ENCODE measurements at regions not wholly inside any gene's neighbourhood (a gene's known extent, or its start where the extent isn't known, plus 50 kb on each side); places are given as distances from the start of the nearest gene placed in this dataset.
"Not testable (repeated sequence)": the region's sequence is repeated elsewhere in the genome, so short reads cannot be mapped to it uniquely, and the experiment has no call there.

DNA sequence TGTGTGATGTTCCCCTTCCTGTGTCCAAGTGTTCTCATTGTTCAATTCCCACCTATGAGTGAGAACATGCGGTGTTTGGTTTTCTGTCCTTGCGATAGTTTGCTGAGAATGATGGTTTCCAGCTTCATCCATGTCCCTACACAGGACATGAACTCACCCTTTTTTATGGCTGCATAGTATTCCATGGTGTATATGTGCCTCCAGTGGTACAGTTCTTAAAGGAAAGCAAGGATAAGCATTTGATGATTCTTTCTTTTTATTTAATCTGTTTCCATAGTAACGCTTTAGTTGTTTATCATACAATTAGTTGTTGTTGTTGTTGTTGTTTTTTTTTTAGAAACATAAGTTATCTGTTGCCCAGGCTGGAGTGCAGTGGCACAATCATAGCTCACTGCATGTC, 133.1 kb downstream of the TSEN15 start:
- DNase-seq, result not testable (repeated sequence)

DNA sequence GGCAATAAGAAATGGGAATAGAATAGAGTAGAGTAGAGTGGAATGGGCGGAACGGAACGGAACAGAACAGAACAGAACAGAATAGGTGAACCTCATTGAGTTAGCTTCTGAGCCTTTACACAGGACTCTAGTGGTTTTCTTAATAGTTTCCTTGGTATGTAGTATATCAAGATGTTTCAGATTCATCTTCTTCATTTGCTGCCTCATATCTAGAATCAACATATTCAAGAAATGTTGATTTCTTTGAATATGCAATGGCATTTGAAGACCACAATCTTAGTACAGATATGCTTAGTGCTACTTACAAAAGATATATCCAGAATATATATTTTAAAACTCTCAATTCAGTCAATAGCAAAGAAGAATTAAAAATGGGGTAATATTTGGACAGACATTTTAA, 133.8 kb downstream of the TSEN15 start:
- no peak for DNase-seq

DNA sequence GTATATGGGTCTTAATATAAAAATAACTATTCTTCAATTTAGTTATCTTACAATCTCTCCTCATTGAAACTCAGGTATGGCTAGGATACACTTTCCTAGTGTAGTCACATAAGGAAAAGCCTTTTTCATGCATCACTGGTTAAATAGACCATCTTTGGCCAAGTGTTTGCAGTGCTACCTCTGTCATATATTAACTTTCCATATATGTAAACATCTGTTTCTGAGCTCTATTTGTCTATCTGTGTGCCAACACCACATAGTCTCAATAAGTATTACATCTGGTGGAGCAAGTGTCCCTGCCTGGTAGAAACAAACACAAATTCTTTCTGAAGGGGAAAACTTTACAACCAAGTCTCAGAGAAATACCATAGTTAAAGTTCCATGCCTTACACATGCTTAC, 134.6 kb downstream of the TSEN15 start:
- no peak for DNase-seq

- no peak for DNase-seq
These were observed 135.6 kb downstream of the TSEN15 start for GRCh38 chr1:184187097-184187496.

GRCh38 chr1:184188037-184188436, 136.5 kb downstream of the TSEN15 start:
- DNase-seq, result no peak

- no peak for DNase-seq
These were observed 137.8 kb downstream of the TSEN15 start for GRCh38 chr1:184189361-184189760.

GRCh38 chr1:184190616-184191015, 139.1 kb downstream of the TSEN15 start:
- no peak for DNase-seq

GRCh38 chr1:184191181-184191621, 139.7 kb downstream of the TSEN15 start:
- DNase-seq, result no peak

DNA sequence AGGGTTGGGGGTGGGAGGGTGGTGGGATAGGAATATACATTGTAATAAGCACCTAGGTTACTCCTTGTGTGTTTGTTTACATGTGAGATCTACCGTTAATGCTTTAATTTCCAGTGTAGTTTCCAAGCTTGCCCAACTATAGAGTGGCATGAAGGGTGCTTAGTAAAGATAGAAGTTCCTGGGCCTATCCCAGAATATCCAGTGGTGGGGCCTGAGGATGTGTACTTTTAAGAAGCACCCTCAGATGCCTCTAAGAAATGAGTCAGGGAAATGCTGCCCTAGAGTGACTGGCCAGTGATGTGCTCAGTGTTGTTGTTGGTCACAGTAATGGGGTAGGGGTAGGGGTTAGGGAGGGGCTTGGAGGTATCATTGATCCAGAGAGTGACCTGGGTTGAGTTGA, 141.3 kb downstream of the TSEN15 start:
- no peak for DNase-seq

DNA sequence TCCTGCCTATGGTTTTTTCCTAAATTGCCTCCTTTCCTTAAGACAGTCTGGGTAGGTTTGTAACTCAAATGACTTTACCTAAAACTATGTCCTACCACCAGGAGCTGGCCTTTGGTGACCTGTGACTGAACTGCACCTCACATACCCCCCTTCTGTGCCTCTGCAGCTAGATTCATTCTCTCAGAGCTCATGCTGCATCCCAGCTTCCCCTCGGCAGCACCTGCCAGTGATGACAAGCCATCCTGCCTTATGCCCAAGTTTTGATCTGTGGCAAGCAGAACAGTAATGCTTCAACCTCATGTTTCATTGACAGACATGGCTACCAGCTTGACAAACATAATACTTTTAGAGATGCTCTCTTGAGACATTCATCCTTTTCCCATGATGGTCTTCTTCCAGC, 141.9 kb downstream of the TSEN15 start:
- no peak for DNase-seq

DNA sequence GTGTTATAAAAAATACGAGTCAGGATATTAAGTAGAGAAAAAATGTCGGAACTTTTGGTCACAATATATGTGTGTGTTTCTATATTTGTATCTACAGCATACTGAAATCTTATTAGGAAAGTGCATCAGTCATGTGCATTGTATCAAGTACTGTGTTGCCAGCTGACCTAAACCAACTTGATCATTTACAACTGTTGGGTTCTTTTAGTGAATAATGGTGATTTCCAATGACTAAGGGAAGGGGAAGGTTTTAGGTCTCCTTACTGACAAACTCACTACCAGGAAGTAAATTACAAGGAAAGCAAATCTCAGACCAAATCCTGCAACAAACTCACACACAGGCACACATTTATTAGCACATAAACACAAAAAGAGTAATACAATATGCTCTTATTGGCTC, 142.7 kb downstream of the TSEN15 start:
- DNase-seq, result no peak

DNA sequence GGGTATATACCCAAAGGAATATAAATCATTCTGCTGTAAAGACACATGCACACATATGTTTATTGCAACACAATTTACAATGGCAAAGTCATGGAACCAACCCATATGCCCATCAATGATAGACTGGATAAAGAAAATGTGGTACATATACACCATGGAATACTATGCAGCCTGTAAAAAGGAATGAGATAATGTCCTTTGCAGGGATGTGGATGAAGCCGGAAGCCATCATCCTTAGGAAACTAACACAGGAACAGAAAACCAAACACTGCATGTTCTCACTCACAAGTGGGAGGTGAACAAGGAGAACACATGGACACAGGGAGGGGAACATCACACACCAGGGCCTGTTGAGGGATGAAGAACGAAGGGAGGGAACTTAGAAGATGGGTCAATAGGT, 144.2 kb downstream of the TSEN15 start:
- DNase-seq, result not testable (repeated sequence)

- DNase-seq, result no peak
These were observed 146.3 kb downstream of the TSEN15 start for GRCh38 chr1:184197831-184198230.

DNA sequence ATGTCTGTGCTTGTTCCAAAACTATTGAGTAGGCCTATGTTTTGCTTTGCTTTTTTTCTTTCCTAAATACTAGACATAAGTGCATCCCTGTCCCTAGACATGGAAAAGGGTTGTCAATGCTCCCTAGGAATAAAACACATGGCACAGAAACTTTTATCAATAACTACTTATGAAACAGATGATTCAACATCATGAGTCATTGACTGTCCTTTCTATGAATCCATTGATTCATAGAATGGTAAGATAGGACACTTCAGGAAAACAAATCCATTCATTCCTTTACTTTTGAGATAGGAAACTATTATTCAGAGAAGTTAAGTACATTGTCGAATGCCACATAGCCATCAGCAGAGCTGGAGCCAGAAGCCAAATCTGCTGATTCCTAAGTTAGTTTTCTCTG, 147.5 kb downstream of the TSEN15 start:
- no peak for DNase-seq

DNA sequence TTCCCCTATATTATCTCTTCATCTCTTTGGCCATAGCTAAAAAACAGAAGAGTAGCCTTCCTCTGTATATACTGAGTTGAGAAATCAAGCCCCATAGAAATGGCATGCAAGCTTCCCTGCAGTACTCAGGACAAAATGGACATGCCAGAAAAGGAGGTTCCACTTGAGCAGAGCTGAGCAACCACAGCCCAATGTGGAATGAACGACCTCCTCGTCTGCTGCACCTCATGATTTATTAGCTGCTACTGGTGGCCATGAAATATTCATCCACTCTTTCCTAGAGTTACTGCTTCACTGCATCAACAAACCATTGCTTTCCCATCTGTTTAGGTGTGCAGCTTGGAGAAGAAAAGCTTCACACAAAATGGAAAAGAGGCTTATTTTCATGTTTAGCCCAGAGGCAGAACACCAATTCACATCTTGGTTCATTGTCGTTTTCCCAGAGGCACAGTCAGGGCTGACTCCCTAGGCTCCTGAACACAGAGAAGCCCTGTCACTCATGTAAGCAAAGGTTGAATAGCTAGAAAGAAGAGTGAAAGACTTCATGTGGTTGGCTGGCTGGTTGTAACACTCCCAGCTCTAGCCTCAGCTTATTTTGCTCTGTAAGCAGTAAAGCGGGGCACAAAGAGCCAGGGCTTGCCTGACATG, 148.0 kb downstream of the TSEN15 start:
- DNase-seq, result no peak

- DNase-seq, result no peak
These were observed 157.1 kb downstream of the TSEN15 start for GRCh38 chr1:184208622-184209021.

DNA sequence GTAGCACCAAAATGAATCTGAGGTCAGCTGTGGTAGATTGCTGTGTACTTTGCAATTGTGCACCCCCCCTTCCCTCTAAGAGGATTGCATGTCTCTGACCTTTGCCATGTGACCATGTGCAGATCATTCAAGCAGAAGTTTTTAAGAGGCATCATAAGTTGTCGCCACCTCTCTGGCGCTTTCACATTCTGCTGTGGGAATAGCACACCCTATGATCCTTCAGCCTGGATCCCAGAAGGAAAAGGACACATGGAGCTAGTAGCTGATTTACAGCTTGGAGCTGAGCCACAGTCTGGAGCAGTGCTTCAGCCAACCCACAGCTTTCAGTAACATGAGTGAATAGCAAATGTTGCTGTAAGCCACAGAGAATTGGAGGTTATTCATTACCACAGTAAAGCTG, 158.5 kb downstream of the TSEN15 start:
- DNase-seq, result no peak

DNA sequence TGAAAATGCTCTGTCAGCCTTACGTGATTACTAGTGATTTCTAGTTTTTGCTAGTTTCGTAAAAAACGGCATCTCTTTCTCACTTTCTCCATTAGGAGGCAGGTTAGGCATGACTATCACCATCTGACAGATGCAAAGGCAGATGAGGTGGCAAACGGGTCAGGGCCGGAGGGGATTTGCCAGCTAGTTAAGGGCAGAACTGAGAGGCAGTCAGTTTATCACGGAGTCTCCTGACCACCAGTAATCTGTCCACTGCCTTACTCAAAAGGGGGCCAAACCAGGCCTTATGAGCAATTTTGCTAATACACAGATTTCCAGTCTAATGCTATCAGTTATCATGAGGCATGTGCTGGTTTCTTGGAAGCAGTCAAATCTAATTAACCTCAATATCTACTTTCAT, 159.3 kb downstream of the TSEN15 start:
- no peak for DNase-seq

- no peak for DNase-seq
These were observed 161.3 kb downstream of the TSEN15 start for GRCh38 chr1:184212649-184213314.

- DNase-seq, result no peak
These were observed 162.6 kb downstream of the TSEN15 start for GRCh38 chr1:184214128-184214527.

DNA sequence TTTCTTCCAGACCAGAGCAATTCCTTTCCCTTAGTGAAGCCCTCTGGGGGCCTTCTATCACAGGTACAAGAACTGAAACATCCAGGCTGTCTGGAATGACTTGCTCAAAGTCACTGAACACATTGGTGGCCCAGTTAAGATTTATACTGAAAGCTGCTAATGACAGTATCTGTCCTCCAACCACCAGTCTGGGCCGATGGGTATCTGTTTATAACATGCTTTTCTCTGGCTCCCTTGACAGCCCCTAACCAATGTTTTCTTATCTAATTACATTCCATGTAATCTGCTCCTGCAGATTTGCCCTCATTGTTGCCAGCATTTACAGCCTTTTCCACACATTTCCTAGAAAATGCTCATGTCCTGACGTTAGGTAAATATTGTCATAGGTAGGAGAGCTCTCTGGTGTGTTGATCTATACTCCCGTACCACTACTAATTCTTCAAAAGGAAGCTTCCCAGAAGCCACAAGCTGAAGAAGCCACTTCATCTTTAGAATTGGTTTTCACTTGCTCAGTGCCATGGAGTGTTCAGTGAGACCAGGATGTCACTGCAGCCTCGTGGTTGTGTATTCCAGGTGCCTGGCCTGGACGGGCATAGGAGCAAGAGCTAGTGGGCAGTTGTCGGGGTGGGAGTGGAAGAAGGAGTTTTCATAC, 163.9 kb downstream of the TSEN15 start:
- no peak for DNase-seq

DNA sequence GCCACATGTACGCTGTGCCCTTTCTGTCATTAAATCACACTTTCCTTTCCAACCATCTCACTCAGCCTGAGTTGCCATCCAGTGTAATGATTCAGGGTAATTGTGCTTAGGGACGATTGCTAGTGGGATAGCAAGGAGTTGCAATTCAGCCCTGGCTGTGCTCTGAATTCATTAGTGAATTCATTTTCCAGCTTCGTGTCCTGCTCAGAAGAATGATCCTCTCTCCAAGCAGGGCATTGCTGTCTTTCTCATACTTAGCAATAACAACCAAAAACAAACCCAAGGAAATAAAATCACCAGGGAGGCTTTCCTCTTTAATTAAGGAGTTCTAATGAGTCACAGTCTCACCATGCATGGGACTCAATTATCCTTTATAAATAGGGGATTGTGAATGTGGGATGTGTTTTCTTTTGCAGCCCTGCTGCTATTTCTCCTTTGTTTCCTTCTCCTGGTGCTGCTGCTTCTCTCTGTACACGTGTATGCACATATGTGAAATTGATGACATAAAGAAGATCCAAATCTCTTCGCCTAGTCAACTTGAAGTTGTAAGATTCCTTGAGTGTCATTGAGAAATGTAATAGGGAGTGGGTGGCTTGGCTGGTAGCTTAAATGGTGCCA, 167.0 kb downstream of the TSEN15 start:
- no peak for DNase-seq

DNA sequence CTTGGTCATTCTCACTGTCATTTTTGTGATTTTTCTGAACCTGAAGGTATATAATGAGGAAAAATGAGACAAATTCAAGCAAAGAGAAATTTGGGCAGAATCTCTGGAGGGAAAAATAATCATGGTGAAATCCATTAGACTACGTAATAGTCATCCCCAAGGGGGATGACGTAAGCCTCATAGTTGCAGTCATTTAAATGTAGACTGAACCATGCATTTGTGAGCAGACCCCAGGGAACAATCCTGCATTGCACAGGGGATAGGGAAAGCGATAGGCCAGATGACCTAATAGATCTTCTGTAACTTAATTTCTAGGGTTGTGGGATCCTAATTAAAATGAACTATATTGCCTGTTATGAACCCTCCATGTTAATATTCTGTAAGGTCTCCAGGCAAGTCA, 167.4 kb upstream of the C1orf21 start:
- DNase-seq, result no peak

DNA sequence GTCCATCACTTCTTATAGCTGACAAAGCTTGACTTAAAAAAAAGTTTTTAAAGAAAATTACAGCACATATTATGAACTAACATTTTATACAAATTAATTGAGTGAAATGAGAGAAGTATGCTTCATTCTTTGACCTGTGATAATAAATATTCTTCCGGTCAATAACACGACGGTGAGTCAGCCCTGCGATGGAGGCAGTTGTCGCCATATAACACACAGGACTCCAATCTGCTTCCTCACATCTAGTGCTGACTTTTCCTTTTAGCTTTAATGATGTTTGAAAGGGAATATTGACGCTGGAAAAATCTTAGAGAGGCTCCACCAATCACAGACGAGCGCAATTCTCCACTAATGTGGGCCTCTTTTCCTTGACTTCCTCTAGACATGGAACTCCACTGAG, 166.9 kb upstream of the C1orf21 start:
- no peak for DNase-seq

All from GDM1 (cell line).